GM10266 (cell line): ENCODE measurements at regions not wholly inside any gene's neighbourhood (a gene's known extent, or its start where the extent isn't known, plus 50 kb on each side); places are given as distances from the start of the nearest gene placed in this dataset.

Source experiments
- DNase-seq: peaks from one replicate; pipeline ENCODE4 v3.0.0; 2012; ENCODE audit errors: extremely low spot score
- TF ChIP-seq, protein P1 (sequence below): IDR thresholded peaks from 2 replicates; pipeline ENCODE4 v1.5.1; 2012; ENCODE audit warnings: mild to moderate bottlenecking, low read depth; ENCODE audit not compliant: control insufficient read depth, insufficient read depth; ENCODE audit errors: missing control alignments

DNA sequence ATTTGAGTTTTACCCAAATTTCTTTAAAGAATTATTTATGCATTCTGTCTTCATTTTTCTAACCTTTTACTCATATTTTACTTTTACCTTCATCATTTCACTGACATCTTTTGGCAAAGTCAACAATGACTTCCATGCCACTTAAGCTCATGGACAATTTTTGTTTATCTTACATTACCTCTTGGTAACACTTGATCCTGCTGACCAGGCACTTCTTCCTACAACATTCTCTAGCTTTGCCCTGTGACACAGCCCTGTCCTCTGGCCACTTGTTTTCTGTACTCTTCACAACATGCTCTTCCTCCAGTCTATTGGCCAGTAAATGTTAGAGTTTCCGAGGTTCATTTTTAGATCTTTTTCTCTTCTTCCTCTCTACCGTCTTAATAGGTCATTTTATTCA is 377.2 kb downstream of the SUCLA2 start:
- TF ChIP-seq, protein P1, sequence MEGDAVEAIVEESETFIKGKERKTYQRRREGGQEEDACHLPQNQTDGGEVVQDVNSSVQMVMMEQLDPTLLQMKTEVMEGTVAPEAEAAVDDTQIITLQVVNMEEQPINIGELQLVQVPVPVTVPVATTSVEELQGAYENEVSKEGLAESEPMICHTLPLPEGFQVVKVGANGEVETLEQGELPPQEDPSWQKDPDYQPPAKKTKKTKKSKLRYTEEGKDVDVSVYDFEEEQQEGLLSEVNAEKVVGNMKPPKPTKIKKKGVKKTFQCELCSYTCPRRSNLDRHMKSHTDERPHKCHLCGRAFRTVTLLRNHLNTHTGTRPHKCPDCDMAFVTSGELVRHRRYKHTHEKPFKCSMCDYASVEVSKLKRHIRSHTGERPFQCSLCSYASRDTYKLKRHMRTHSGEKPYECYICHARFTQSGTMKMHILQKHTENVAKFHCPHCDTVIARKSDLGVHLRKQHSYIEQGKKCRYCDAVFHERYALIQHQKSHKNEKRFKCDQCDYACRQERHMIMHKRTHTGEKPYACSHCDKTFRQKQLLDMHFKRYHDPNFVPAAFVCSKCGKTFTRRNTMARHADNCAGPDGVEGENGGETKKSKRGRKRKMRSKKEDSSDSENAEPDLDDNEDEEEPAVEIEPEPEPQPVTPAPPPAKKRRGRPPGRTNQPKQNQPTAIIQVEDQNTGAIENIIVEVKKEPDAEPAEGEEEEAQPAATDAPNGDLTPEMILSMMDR: no peak
- no peak for DNase-seq

DNA sequence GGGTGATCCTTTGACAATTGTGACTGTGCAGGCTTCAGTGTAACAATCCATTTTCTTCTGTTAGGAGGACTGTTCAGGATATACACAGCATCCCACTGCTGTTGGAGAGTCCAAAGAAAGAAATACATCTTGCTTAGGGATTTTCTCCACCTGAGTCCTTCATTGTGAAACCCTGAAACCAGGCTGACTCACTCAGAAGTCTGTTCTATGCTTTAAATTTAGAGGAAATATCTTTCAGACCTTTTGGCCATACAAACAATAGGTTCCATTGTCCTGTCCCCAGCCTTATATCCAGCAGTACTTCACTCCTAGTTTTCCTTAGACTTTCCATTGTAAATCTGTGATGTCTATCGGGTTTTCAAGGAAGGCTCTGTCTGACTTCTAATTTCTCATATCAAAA is 379.1 kb downstream of the SUCLA2 start:
- DNase-seq: no peak

DNA sequence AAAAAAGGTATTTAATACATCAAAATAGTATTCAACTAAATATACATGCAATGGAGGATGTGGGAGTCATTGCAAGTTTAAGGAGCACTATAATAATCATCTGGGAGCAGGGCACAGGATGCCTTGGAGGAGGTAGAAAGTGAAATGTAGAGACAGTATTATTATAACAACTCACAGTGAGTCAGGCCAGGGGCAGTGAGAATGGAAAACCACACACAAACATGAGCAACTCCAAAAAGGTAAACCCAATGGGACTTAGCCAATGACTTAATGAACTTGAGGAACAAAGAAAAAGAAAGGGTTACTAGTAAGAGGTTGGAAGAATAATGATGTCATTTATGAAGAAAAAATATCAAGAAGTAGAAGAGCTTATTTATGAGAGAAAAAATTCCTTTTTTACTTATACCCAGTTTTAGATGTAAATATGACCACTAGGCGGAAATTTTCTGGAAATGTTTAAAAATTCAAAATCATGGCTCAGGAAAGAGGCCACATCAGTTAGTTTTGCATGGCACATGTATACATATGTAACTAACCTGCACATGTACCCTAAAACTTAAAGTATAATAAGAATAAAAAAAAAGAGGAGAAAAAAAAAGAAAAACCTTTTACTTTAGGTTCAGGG is 389.3 kb downstream of the SUCLA2 start:
- DNase-seq: no peak
- TF ChIP-seq, protein P1: no peak

More for the DNA sequence above, 379.1 kb downstream of the SUCLA2 start:
- TF ChIP-seq, protein P1: no peak

- TF ChIP-seq, protein P1: no peak
- DNase-seq: no peak
Measured at GRCh38 chr13:47610687-47611086, 390.4 kb downstream of the SUCLA2 start.

GRCh38 chr13:47603365-47603764 is 397.7 kb downstream of the SUCLA2 start:
- TF ChIP-seq, protein P1: no peak
- DNase-seq: no peak

DNA sequence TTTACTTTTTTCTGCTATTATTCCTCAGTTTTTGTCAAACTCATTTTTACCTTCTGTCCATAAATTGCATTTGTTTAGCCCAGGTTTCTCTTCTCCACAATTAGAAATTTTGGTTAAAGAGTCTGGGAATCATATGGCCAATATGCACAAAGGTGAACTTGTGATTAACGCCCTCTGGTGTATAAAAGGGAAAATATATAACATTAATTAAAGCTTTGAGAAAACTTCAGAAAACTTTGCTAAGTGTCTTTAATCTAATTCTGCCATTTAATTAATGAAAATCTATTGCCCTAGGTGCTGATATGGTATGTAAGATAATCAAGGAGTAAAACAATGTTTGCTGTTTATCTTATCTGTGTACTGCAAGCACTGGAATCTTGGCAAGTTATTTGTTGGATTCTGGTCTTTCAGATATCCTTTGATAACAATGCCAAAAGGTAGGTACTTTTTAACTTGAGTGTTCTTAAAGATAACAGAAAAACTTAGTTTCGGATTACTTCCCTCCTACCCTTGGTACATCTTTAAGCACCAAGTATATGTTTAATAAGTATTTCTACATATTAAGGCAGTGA is 402.6 kb downstream of the SUCLA2 start:
- TF ChIP-seq, protein P1: no peak
- DNase-seq: no peak

DNA sequence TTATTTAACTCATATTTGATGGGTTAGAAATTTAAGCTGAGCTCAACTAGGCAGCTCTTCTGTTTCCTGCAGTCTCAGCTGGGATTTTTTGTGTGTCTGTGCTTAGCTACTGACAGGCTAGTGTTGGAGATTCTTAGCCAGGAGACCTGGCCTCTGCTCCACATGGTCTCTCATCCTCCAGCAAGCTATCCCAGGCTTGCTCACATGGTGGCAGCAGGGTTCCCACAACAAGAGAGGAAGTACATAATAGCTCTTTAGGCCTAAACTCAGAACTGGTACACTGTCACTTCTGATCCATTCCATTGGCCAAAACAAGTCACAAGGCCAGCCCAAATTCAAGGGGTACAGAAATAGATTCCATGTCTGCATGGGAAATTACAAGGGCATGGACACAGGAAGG is 406.2 kb downstream of the SUCLA2 start:
- TF ChIP-seq, protein P1: no peak
- DNase-seq: no peak
